GM12878 (cell line): ENCODE measurements at regions not wholly inside any gene's neighbourhood (a gene's known extent, or its start where the extent isn't known, plus 50 kb on each side); places are given as distances from the start of the nearest gene placed in this dataset.

Source experiments
- CBX3 ChIP-seq: fragments of 200-600 bp; sonication (generic); IDR thresholded peaks from 2 replicates; pipeline ENCODE4 v1.6.1; 2016; ENCODE audit warnings: low read depth, borderline replicate concordance
- ESRRA ChIP-seq: IDR thresholded peaks from 2 replicates; pipeline ENCODE4 v1.6.1; 2012; ENCODE audit warnings: mild to moderate bottlenecking, low read length, improper control_type of control experiment
- HCFC1 ChIP-seq: fragments of 150-350 bp; IDR thresholded peaks from 2 replicates; pipeline ENCODE4 v1.6.1; 2014; ENCODE audit warnings: low read length
- MYB ChIP-seq: fragments of 150-350 bp; IDR thresholded peaks from 2 replicates; pipeline ENCODE4 v1.6.1; 2014; ENCODE audit warnings: mild to moderate bottlenecking, low read depth, low read length, borderline replicate concordance
- MYC ChIP-seq: IDR thresholded peaks from 2 replicates; pipeline ENCODE4 v1.6.1; 2011; ENCODE audit warnings: mild to moderate bottlenecking, low read length, moderate library complexity, inconsistent platforms; ENCODE audit not compliant: insufficient read depth, insufficient replicate concordance, insufficient read length, severe bottlenecking
- RBBP5 ChIP-seq: fragments of 200-600 bp; sonication (generic); conservative IDR thresholded peaks from 2 replicates; pipeline ENCODE4 v1.6.1; 2016
- RELB ChIP-seq: fragments of 450-650 bp; IDR thresholded peaks from 2 replicates; pipeline ENCODE4 v1.6.1; 2017; ENCODE audit warnings: low read depth, mild to moderate bottlenecking, moderate library complexity
- SKIL ChIP-seq: fragments of 450-650 bp; IDR thresholded peaks from 2 replicates; pipeline ENCODE4 v1.6.1; 2017; ENCODE audit warnings: mild to moderate bottlenecking, low read depth, inconsistent platforms; ENCODE audit not compliant: poor library complexity, severe bottlenecking
- ZNF687 ChIP-seq: fragments of 450-650 bp; IDR thresholded peaks from 2 replicates; pipeline ENCODE4 v1.6.1; 2017; ENCODE audit warnings: mild to moderate bottlenecking, moderate library complexity
- ZSCAN29 ChIP-seq: fragments of 450-650 bp; IDR thresholded peaks from 2 replicates; pipeline ENCODE4 v1.6.1; 2017; ENCODE audit warnings: mild to moderate bottlenecking, moderate library complexity

GRCh38 chr17:72527789-72528188 is 407.0 kb downstream of the SOX9 start (continued):
- no peak for TF ChIP-seq ZNF687
- no peak for TF ChIP-seq HCFC1
- no peak for TF ChIP-seq SKIL
- no peak for TF ChIP-seq CBX3
- no peak for TF ChIP-seq MYC
- no peak for TF ChIP-seq RELB
- no peak for TF ChIP-seq ESRRA
- no peak for TF ChIP-seq RBBP5
- TF ChIP-seq MYB = no peak
- no peak for TF ChIP-seq ZSCAN29
- TF ChIP-seq, all 136 proteins: peak for 0
